ENCODE measurements at regions not wholly inside any gene's neighbourhood (a gene's known extent, or its start where the extent isn't known, plus 50 kb on each side); places are given as distances from the start of the nearest gene placed in this dataset.
"Not testable (repeated sequence)": the region's sequence is repeated elsewhere in the genome, so short reads cannot be mapped to it uniquely, and the experiment has no call there.

DNA sequence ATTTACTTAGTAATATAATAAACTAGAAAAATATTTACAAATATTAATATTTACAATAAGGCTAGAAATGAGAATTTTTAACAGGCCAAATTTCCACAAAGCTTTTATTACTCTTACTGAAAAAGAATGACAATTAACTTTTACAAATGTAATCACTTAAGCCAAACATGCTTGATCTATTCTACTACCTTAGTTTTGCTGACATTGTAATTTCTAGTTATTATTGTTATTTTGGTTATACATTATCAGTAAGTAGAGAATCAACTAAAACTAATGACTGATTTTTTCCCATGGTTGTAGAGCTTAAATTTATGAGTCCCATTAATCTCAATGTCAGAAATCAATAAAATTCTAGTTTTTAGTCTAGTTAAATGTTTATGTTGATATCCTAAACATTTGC, 107.8 kb upstream of the PARP8 start:
- not testable (repeated sequence) for TF ChIP-seq CTCF (conservative IDR thresholded peaks at IDR 0.05; ENCODE audit: low read length); EZH2phosphoT487 (IDR thresholded peaks at IDR 0.05; ENCODE audit: borderline replicate concordance, low read depth, low read length)
